ENCODE measurements at regions not wholly inside any gene's neighbourhood (a gene's known extent, or its start where the extent isn't known, plus 50 kb on each side); places are given as distances from the start of the nearest gene placed in this dataset.

GRCh38 chr2:8256905-8257304 lies 425.0 kb upstream of the ID2 start:
- POLR2A ChIA-PET, result no interaction called here
- no peak for FAIRE-seq
- TF ChIP-seq REST (IDR thresholded peaks at IDR 0.05) (no peak), ZNF302 (CRISPR knock-in tag; IDR thresholded peaks at IDR 0.05) (no peak), NR3C1 (IDR thresholded peaks at IDR 0.05) (no peak), KDM1A (IDR thresholded peaks at IDR 0.05; ENCODE audit: low read depth) (no peak), EHMT2 (IDR thresholded peaks at IDR 0.05; ENCODE audit: low read depth) (no peak), JUN (IDR thresholded peaks at IDR 0.05) (no peak), ELK1 (IDR thresholded peaks at IDR 0.05; ENCODE audit: low read depth, low read length) (no peak), FOSB (CRISPR knock-in tag; IDR thresholded peaks at IDR 0.05) (no peak), ZFP36 (IDR thresholded peaks at IDR 0.05; ENCODE audit: borderline replicate concordance, partially characterized antibody) (no peak), RAD21 (conservative IDR thresholded peaks at IDR 0.05 in 1 of 2, IDR thresholded peaks at IDR 0.05 in 1 of 2) (no peak), MAX (IDR thresholded peaks at IDR 0.05) (no peak), RNF2 (IDR thresholded peaks at IDR 0.05; ENCODE audit: borderline replicate concordance, low read depth) (no peak), MYC (IDR thresholded peaks at IDR 0.05; ENCODE audit: borderline replicate concordance, low read length) (no peak), EHF (CRISPR knock-in tag; IDR thresholded peaks at IDR 0.05) (no peak), HOXB5 (CRISPR knock-in tag; IDR thresholded peaks at IDR 0.05) (no peak), RARB (CRISPR knock-in tag; IDR thresholded peaks at IDR 0.05) (no peak), TFCP2L1 (CRISPR knock-in tag; IDR thresholded peaks at IDR 0.05) (no peak), CTCF (IDR thresholded peaks at IDR 0.05) (no peak), CBX8 (IDR thresholded peaks at IDR 0.05) (no peak)

GRCh38 chr2:8257502-8257901 lies 424.4 kb upstream of the ID2 start:
- ChIA-PET POLR2A (no interaction called here), CTCF (no interaction called here)
- no peaks in the 10 kb centered on the region for H3K4me1 ChIP-seq
- no peak overlapping the region for H3K4me2 ChIP-seq
- no peaks in the 10 kb centered on the region for H3K9me3 ChIP-seq
- H3K27ac ChIP-seq, result no peak overlapping the region
- TF ChIP-seq ESRRA (IDR thresholded peaks at IDR 0.05; ENCODE audit: borderline replicate concordance, low read length), result no peak
- TF ChIP-seq PBX3 (IDR thresholded peaks at IDR 0.05), result no peak
- no peak for TF ChIP-seq NR3C1 (IDR thresholded peaks at IDR 0.05)
- TF ChIP-seq EHMT2 (IDR thresholded peaks at IDR 0.05; ENCODE audit: low read depth), result no peak
- no peak for TF ChIP-seq KDM5A (IDR thresholded peaks at IDR 0.05)
- TF ChIP-seq RNF2 (IDR thresholded peaks at IDR 0.05; ENCODE audit: borderline replicate concordance, low read depth), result no peak
- no peak for TF ChIP-seq USF2 (IDR thresholded peaks at IDR 0.05)
- no peak for TF ChIP-seq JUN (IDR thresholded peaks at IDR 0.05)
- TF ChIP-seq JUNB (IDR thresholded peaks at IDR 0.05), result no peak
- TF ChIP-seq CHD4 (IDR thresholded peaks at IDR 0.05; ENCODE audit: borderline replicate concordance), result no peak
- TF ChIP-seq TFCP2L1 (CRISPR knock-in tag; IDR thresholded peaks at IDR 0.05), result no peak
- no peak for TF ChIP-seq RAD21 (conservative IDR thresholded peaks at IDR 0.05 in 1 of 2, IDR thresholded peaks at IDR 0.05 in 1 of 2)
- no peak for TF ChIP-seq NFE2L2 (conservative IDR thresholded peaks at IDR 0.05; ENCODE audit: low read length)
- TF ChIP-seq FOSB (CRISPR knock-in tag; IDR thresholded peaks at IDR 0.05), result no peak
- WGBS (ENCODE audit: missing lambda C conversion rate), result 21% methylated on average over 4 of the region's 4 CpGs
- ATAC-seq, result no peak
- no peak for FAIRE-seq
- H3K4me3 ChIP-seq, result no peak overlapping the region
- DNase-seq (ENCODE audit: low read depth in 1 of 2, low spot score in 1 of 2), result no peak

More at GRCh38 chr2:8256905-8257304, 425.0 kb upstream of the ID2 start:
- no peaks in the 10 kb centered on the region for H3K4me1 ChIP-seq
- no peak overlapping the region for H3K27ac ChIP-seq
- 56% methylated on average over 6 of the region's 6 CpGs for WGBS (ENCODE audit: missing lambda C conversion rate)
- CTCF ChIA-PET, result no interaction called here
- no peaks in the 10 kb centered on the region for H3K9me3 ChIP-seq
- no peak overlapping the region for H3K4me3 ChIP-seq
- ATAC-seq (no peak), DNase-seq (ENCODE audit: low read depth in 1 of 2, low spot score in 1 of 2) (no peak)
- no peak overlapping the region for H3K4me2 ChIP-seq
